Astrocyte (in vitro differentiated cells and primary cell): ENCODE measurements at regions not wholly inside any gene's neighbourhood (a gene's known extent, or its start where the extent isn't known, plus 50 kb on each side); places are given as distances from the start of the nearest gene placed in this dataset.

Experiments used
- DNase-seq: peaks from one replicate; pipeline ENCODE4 v3.0.0-alpha.2; 2010; ENCODE audit warnings: low read depth
- FAIRE-seq: peaks from 2 replicates; lab custom pipeline; 2011; peaks lifted over from hg19 to GRCh38; lab: Jason Lieb, UNC
- H2AFZ ChIP-seq: 2 replicates; pipeline ENCODE4 v1.6.0; 2012; ENCODE audit warnings: low read depth, low read length, inconsistent platforms
- H3K27ac ChIP-seq: 2 replicates; pipeline ENCODE4 v1.5.1; 2011; ENCODE audit warnings: low read depth, low read length, inconsistent platforms
- H3K27me3 ChIP-seq: 2 replicates; pipeline ENCODE4 v1.6.0; 2011; ENCODE audit warnings: low read length, inconsistent platforms; ENCODE audit not compliant: insufficient read depth
- H3K36me3 ChIP-seq: 2 replicates; pipeline ENCODE4 v1.5.1; 2011; ENCODE audit warnings: low read length, inconsistent platforms; ENCODE audit not compliant: insufficient read depth
- H3K4me1 ChIP-seq: 2 replicates; pipeline ENCODE4 v1.5.1; 2011; ENCODE audit warnings: low read length, inconsistent platforms; ENCODE audit not compliant: insufficient read depth
- H3K4me2 ChIP-seq: 2 replicates; pipeline ENCODE4 v1.6.0; 2012; ENCODE audit warnings: low read length, inconsistent platforms
- H3K4me3 ChIP-seq: 2 replicates; pipeline ENCODE4 v1.5.1; 2011; ENCODE audit warnings: low read depth, mild to moderate bottlenecking, low read length, inconsistent platforms; ENCODE audit not compliant: insufficient read depth
- H3K79me2 ChIP-seq: 2 replicates; pipeline ENCODE4 v1.6.0; 2012; ENCODE audit warnings: mild to moderate bottlenecking, low read length, inconsistent platforms; ENCODE audit not compliant: insufficient read depth
- H3K9ac ChIP-seq: 2 replicates; pipeline ENCODE4 v1.6.0; 2012; ENCODE audit warnings: mild to moderate bottlenecking, low read length, inconsistent platforms
- H3K9me3 ChIP-seq: 2 replicates; pipeline ENCODE4 v1.5.1; 2012; ENCODE audit warnings: low read depth, mild to moderate bottlenecking, low read length, inconsistent platforms; ENCODE audit not compliant: insufficient read depth
- H4K20me1 ChIP-seq: 2 replicates; pipeline ENCODE4 v1.6.0; 2012; ENCODE audit warnings: low read length, inconsistent platforms; ENCODE audit not compliant: insufficient read depth
- H3K27ac Mint-ChIP-seq: one replicate; pipeline ENCODE4 v1.8.0; 2021; ENCODE audit warnings: mild to moderate bottlenecking, mixed read lengths; ENCODE audit not compliant: unreplicated experiment
- H3K27me3 Mint-ChIP-seq: one replicate; pipeline ENCODE4 v1.8.0; 2021; ENCODE audit warnings: low read depth, mixed read lengths; ENCODE audit not compliant: unreplicated experiment
- H3K36me3 Mint-ChIP-seq: one replicate; pipeline ENCODE4 v1.8.0; 2021; ENCODE audit warnings: low read depth, mixed read lengths; ENCODE audit not compliant: unreplicated experiment
- H3K4me1 Mint-ChIP-seq: one replicate; pipeline ENCODE4 v1.8.0; 2021; ENCODE audit warnings: low read depth, mixed read lengths; ENCODE audit not compliant: unreplicated experiment
- H3K4me3 Mint-ChIP-seq: one replicate; pipeline ENCODE4 v1.8.0; 2021; ENCODE audit warnings: mild to moderate bottlenecking, moderate library complexity, mixed read lengths; ENCODE audit not compliant: unreplicated experiment
- H3K9me3 Mint-ChIP-seq: one replicate; pipeline ENCODE4 v1.8.0; 2021; ENCODE audit warnings: mild to moderate bottlenecking, mixed read lengths; ENCODE audit not compliant: unreplicated experiment
- EZH2 ChIP-seq: IDR thresholded peaks from 2 replicates; pipeline ENCODE4 v1.6.1; 2012; ENCODE audit warnings: mild to moderate bottlenecking, low read length, inconsistent platforms; ENCODE audit not compliant: insufficient read depth
- TF ChIP-seq, protein P1 (sequence below): IDR thresholded peaks from 2 replicates; pipeline ENCODE4 v1.5.1; 2011; ENCODE audit warnings: low read depth, mild to moderate bottlenecking, inconsistent platforms, low read length, moderate library complexity; ENCODE audit not compliant: insufficient read depth

- H3K4me1 ChIP-seq: no peaks in the 10 kb centered on the region
- H3K9ac ChIP-seq: no peak overlapping the region
- H3K4me2 ChIP-seq: no peak overlapping the region
- H2AFZ ChIP-seq: no peak overlapping the region
- H4K20me1 ChIP-seq: no peaks in the 10 kb centered on the region
- H3K27ac Mint-ChIP-seq: no peak overlapping the region
- DNase-seq: no peak
- no peaks in the 10 kb centered on the region for H3K36me3 Mint-ChIP-seq
- H3K27ac ChIP-seq: no peak overlapping the region
- no peaks in the 10 kb centered on the region for H3K4me1 Mint-ChIP-seq
- no peaks in the 10 kb centered on the region for H3K9me3 Mint-ChIP-seq
- no peak for FAIRE-seq
- TF ChIP-seq, protein P1, sequence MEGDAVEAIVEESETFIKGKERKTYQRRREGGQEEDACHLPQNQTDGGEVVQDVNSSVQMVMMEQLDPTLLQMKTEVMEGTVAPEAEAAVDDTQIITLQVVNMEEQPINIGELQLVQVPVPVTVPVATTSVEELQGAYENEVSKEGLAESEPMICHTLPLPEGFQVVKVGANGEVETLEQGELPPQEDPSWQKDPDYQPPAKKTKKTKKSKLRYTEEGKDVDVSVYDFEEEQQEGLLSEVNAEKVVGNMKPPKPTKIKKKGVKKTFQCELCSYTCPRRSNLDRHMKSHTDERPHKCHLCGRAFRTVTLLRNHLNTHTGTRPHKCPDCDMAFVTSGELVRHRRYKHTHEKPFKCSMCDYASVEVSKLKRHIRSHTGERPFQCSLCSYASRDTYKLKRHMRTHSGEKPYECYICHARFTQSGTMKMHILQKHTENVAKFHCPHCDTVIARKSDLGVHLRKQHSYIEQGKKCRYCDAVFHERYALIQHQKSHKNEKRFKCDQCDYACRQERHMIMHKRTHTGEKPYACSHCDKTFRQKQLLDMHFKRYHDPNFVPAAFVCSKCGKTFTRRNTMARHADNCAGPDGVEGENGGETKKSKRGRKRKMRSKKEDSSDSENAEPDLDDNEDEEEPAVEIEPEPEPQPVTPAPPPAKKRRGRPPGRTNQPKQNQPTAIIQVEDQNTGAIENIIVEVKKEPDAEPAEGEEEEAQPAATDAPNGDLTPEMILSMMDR: no peak
- no peak for TF ChIP-seq EZH2
- H3K9me3 ChIP-seq: no peaks in the 10 kb centered on the region
- H3K27me3 Mint-ChIP-seq: no peaks in the 10 kb centered on the region
- H3K27me3 ChIP-seq: no peaks in the 10 kb centered on the region
- H3K4me3 ChIP-seq: no peak overlapping the region
- H3K36me3 ChIP-seq: no peaks in the 10 kb centered on the region
- H3K79me2 ChIP-seq: no peaks in the 10 kb centered on the region
- no peak overlapping the region for H3K4me3 Mint-ChIP-seq
Measured at GRCh38 chr3:28980631-28981030, 300.2 kb upstream of the RBMS3 start.

GRCh38 chr3:28982906-28983305 lies 298.0 kb upstream of the RBMS3 start:
- Histone ChIP-seq H3K36me3 (no peaks in the 10 kb centered on the region), H3K27ac (no peak overlapping the region), H4K20me1 (no peaks in the 10 kb centered on the region), H3K27me3 (no peaks in the 10 kb centered on the region), H3K9ac (no peak overlapping the region), H3K4me1 (no peaks in the 10 kb centered on the region), H3K9me3 (no peaks in the 10 kb centered on the region), H3K4me2 (no peak overlapping the region), H2AFZ (no peak overlapping the region), H3K4me3 (no peak overlapping the region), H3K79me2 (no peaks in the 10 kb centered on the region)
- FAIRE-seq: no peak
- no peaks in the 10 kb centered on the region for H3K4me1 Mint-ChIP-seq
- H3K4me3 Mint-ChIP-seq: no peak overlapping the region
- no peaks in the 10 kb centered on the region for H3K36me3 Mint-ChIP-seq
- TF ChIP-seq, protein P1: no peak
- no peak for TF ChIP-seq EZH2
- no peaks in the 10 kb centered on the region for H3K9me3 Mint-ChIP-seq
- no peak overlapping the region for H3K27ac Mint-ChIP-seq
- DNase-seq: no peak
- H3K27me3 Mint-ChIP-seq: no peaks in the 10 kb centered on the region

DNA sequence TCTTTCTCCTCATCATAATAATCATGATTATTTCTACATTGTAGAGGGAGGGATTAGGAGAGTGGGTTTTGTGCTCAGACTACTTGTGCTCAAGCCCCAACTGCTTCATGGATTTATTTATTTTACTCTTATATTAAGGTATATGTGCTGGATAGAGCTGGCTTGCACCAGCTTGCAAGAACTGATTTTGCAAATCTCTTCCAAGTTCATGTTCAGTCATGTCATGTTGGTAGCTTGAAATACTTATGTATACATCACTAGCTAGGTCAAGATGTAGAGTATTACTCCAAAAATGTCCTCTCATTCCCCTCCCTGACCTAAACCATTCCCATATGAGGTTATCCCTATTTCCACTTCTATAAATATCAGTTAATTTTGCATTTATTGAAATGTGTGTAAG lies 293.9 kb upstream of the RBMS3 start:
- FAIRE-seq (no peak), DNase-seq (no peak)
- Histone ChIP-seq H2AFZ (no peak overlapping the region), H3K79me2 (no peaks in the 10 kb centered on the region), H3K36me3 (no peaks in the 10 kb centered on the region), H3K9me3 (no peaks in the 10 kb centered on the region), H3K27me3 (no peaks in the 10 kb centered on the region), H3K27ac (no peak overlapping the region), H3K4me2 (no peak overlapping the region), H4K20me1 (no peaks in the 10 kb centered on the region), H3K4me3 (no peak overlapping the region), H3K4me1 (no peaks in the 10 kb centered on the region), H3K9ac (no peak overlapping the region)
- H3K4me1 Mint-ChIP-seq: no peaks in the 10 kb centered on the region
- H3K27ac Mint-ChIP-seq: no peak overlapping the region
- TF ChIP-seq, protein P1: no peak
- TF ChIP-seq EZH2: no peak
- no peak overlapping the region for H3K4me3 Mint-ChIP-seq
- H3K36me3 Mint-ChIP-seq: no peaks in the 10 kb centered on the region
- H3K27me3 Mint-ChIP-seq: no peaks in the 10 kb centered on the region
- no peaks in the 10 kb centered on the region for H3K9me3 Mint-ChIP-seq
